Glomerular visceral epithelial cell (primary cell): ENCODE measurements at regions not wholly inside any gene's neighbourhood (a gene's known extent, or its start where the extent isn't known, plus 50 kb on each side); places are given as distances from the start of the nearest gene placed in this dataset.
"Not testable (repeated sequence)": the region's sequence is repeated elsewhere in the genome, so short reads cannot be mapped to it uniquely, and the experiment has no call there.

Experiments
- DNase-seq: peaks from one replicate; pipeline ENCODE4 v3.0.0-alpha.2; 2016; ENCODE audit errors: extremely low spot score

GRCh38 chr13:43946281-43946680 is 66.6 kb downstream of the LACC1 start:
- DNase-seq = no peak

- no peak for DNase-seq
Observed at GRCh38 chr13:43947897-43948458, 68.3 kb downstream of the LACC1 start.

GRCh38 chr13:43953370-43953769 is 73.7 kb downstream of the LACC1 start:
- DNase-seq = no peak

- DNase-seq = not testable (repeated sequence)
Observed at GRCh38 chr13:43956975-43957374, 77.3 kb downstream of the LACC1 start.

- no peak for DNase-seq
Observed at GRCh38 chr13:43959291-43959690, 79.6 kb downstream of the LACC1 start.

- no peak for DNase-seq
Observed at GRCh38 chr13:43961909-43962308, 82.2 kb downstream of the LACC1 start.

- DNase-seq = no peak
Observed at GRCh38 chr13:43963726-43964125, 84.0 kb downstream of the LACC1 start.

- no peak for DNase-seq
Observed at GRCh38 chr13:43964698-43965458, 85.2 kb downstream of the LACC1 start.

GRCh38 chr13:43965459-43965845 is 85.7 kb downstream of the LACC1 start:
- DNase-seq = no peak

- not testable (repeated sequence) for DNase-seq
Observed at GRCh38 chr13:43968251-43968942, 88.7 kb downstream of the LACC1 start.

GRCh38 chr13:43968943-43969690 is 89.4 kb downstream of the LACC1 start:
- not testable (repeated sequence) for DNase-seq

GRCh38 chr13:43969919-43970318 is 90.2 kb downstream of the LACC1 start:
- not testable (repeated sequence) for DNase-seq

GRCh38 chr13:43970520-43971242 is 91.0 kb downstream of the LACC1 start:
- DNase-seq = not testable (repeated sequence)

- not testable (repeated sequence) for DNase-seq
Observed at GRCh38 chr13:43971324-43971723, 91.6 kb downstream of the LACC1 start.

- DNase-seq = no peak
Observed at GRCh38 chr13:43977911-43978310, 98.2 kb downstream of the LACC1 start.

- DNase-seq = no peak
Observed at GRCh38 chr13:43978688-43979087, 99.0 kb downstream of the LACC1 start.

- no peak for DNase-seq
Observed at GRCh38 chr13:43979492-43979891, 99.8 kb downstream of the LACC1 start.

GRCh38 chr13:43980587-43980986 is 100.9 kb downstream of the LACC1 start:
- DNase-seq = no peak

GRCh38 chr13:43981091-43981490 is 101.4 kb downstream of the LACC1 start:
- no peak for DNase-seq

GRCh38 chr13:43981512-43982301 is 102.0 kb downstream of the LACC1 start:
- DNase-seq = no peak

GRCh38 chr13:43983373-43983772 is 103.7 kb downstream of the LACC1 start:
- DNase-seq = no peak
